Suprapubic skin (tissue), 4 donors: ENCODE measurements at regions not wholly inside any gene's neighbourhood (a gene's known extent, or its start where the extent isn't known, plus 50 kb on each side); places are given as distances from the start of the nearest gene placed in this dataset.

Experiments used
- EP300 ChIP-seq: sonication (generic); formaldehyde crosslinking; IDR thresholded peaks from one replicate; pipeline ENCODE4 v1.6.1; 2017; ENCODE audit warnings: antibody characterized with exemption
- POLR2A ChIP-seq, 2 donors: fragments of 450-650 bp; IDR thresholded peaks; one replicate each; pipeline ENCODE4 v1.6.1; 2017; ENCODE audit warnings: antibody characterized with exemption in 2 of 2, mild to moderate bottlenecking in 2 of 2, moderate library complexity in 2 of 2
- POLR2AphosphoS5 ChIP-seq, 3 donors: sonication (generic); formaldehyde crosslinking; IDR thresholded peaks; one replicate each; pipeline ENCODE4 v1.6.1; 2017; ENCODE audit warnings: antibody characterized with exemption in 3 of 3
- TF ChIP-seq, protein P1 (sequence below), 2 donors: fragments of 200-600 bp in 1 of 2; fragments of 450-650 bp in 1 of 2; sonication (generic) in 1 of 2; IDR thresholded peaks; one replicate each; pipeline ENCODE4 v1.5.1; 2016 to 2019; ENCODE audit warnings: antibody characterized with exemption in 2 of 2, mild to moderate bottlenecking in 1 of 2, moderate library complexity in 1 of 2

DNA sequence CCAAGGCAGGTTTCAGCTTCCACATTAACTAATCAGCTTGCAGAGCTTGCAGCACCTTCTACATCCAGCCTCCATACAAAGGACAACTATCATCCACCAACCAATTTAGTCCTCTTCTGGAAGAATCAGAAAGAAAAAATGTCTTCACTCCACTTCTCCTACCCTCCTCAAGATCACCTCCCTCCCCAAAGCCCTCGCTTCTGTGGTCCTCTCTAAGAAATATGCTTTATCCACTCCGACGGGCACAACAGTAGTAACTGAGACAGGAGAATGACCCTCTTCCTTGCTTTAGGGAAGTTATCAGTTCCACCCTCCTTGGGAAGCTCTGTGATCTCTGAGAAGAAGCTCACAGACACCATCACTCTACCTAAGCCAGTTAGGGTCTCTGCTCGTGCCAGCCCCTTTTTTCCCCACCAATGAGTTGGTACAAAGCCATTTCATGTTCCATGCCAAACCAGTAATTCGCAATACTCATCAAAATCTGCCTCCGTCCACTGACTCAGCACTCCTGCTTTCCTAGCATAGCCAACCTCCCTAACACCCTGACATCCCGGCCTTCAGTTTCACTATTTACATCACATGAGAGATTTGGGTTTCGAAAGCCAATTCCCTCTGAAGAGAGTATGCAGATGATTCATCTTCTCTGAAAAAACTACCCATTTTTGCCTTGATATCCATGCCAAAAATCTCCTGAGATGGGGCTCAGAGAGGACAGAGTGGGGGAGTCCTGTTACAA lies 114.1 kb upstream of the PKDCC start:
- no peak for TF ChIP-seq POLR2A (IDR thresholded peaks at IDR 0.05)
- TF ChIP-seq, protein P1, sequence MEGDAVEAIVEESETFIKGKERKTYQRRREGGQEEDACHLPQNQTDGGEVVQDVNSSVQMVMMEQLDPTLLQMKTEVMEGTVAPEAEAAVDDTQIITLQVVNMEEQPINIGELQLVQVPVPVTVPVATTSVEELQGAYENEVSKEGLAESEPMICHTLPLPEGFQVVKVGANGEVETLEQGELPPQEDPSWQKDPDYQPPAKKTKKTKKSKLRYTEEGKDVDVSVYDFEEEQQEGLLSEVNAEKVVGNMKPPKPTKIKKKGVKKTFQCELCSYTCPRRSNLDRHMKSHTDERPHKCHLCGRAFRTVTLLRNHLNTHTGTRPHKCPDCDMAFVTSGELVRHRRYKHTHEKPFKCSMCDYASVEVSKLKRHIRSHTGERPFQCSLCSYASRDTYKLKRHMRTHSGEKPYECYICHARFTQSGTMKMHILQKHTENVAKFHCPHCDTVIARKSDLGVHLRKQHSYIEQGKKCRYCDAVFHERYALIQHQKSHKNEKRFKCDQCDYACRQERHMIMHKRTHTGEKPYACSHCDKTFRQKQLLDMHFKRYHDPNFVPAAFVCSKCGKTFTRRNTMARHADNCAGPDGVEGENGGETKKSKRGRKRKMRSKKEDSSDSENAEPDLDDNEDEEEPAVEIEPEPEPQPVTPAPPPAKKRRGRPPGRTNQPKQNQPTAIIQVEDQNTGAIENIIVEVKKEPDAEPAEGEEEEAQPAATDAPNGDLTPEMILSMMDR (IDR thresholded peaks at IDR 0.05), result no peak
- peak in 1 of 3 donors; percentile 21 for TF ChIP-seq POLR2AphosphoS5 (IDR thresholded peaks at IDR 0.05)
- no peak for TF ChIP-seq EP300
